ENCODE measurements at regions not wholly inside any gene's neighbourhood (a gene's known extent, or its start where the extent isn't known, plus 50 kb on each side); places are given as distances from the start of the nearest gene placed in this dataset.

DNA sequence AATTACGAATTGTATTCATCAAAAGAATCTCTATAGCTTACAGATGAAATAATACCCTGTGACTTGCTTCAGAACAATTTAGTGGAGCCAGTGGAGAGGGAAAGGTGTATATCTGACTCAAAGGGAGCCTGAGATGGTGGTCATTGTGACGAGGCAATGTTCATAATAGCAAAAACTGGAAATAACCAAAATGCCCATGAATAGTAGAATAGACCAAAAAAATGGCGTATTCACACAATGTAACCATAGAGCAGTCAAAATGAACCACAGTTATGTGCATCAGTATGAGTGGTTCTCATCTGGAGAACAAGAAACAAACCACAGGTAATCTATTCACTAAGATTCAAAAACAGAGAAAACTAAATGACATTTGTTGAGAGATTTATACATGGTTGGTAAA is 125.3 kb upstream of the CLNK start:
- dilution Hi-C loops (cut with HindIII; ENCODE audit: low sequenced_read_pairs, unreplicated experiment) = no loop called here
- Histone ChIP-seq H2AK9ac (replicated peaks; ENCODE audit: low read depth, low read length, poor library complexity) (no peak overlapping the region), H3K79me1 (ENCODE audit: low read depth in 1 of 2, low read length in 2 of 2) (no peaks in the 10 kb centered on the region), H3K4ac (ENCODE audit: low read depth, low read length) (no peak overlapping the region), H3K18ac (ENCODE audit: low read depth, low read length) (no peak overlapping the region), H3K4me2 (ENCODE audit: low read depth, low read length) (no peak overlapping the region), H3K14ac (replicated peaks; ENCODE audit: low read depth, low read length) (no peak overlapping the region), H4K20me1 (ENCODE audit: insufficient read depth, low read length) (no peaks in the 10 kb centered on the region), H3K23ac (ENCODE audit: low read depth, low read length) (no peak overlapping the region), H2BK120ac (ENCODE audit: low read depth, low read length) (no peak overlapping the region), H2BK5ac (ENCODE audit: low read depth, low read length, poor library complexity, severe bottlenecking) (no peak overlapping the region), H3K4me3 (ENCODE audit: insufficient read depth, low read depth, low read length) (no peak overlapping the region), H2AK5ac (ENCODE audit: low read depth, low read length) (no peak overlapping the region), H4K8ac (ENCODE audit: low read depth in 2 of 2, low read length in 2 of 2) (no peak overlapping the region), H2BK15ac (ENCODE audit: low read depth, low read length) (no peak overlapping the region), H3K9me1 (ENCODE audit: insufficient read depth, low read length) (no peaks in the 10 kb centered on the region), H3K36me3 (ENCODE audit: control insufficient read depth, insufficient read depth, low read length) (no peaks in the 10 kb centered on the region), H3K27ac (ENCODE audit: insufficient read depth, low read length) (no peak overlapping the region), H2AFZ (replicated peaks; ENCODE audit: low read length, poor library complexity) (no peak overlapping the region), H3K27me3 (ENCODE audit: control insufficient read depth, insufficient read depth, low read length) (no peaks in the 10 kb centered on the region), H2BK20ac (ENCODE audit: low read depth, low read length) (no peak overlapping the region), H3K4me1 (ENCODE audit: control insufficient read depth, insufficient read depth, low read length) (no peaks in the 10 kb centered on the region), H3K56ac (ENCODE audit: extremely low read depth, insufficient read depth, low read length) (no peak overlapping the region), H3K9me3 (ENCODE audit: control insufficient read depth, insufficient read depth, low read length) (no peaks in the 10 kb centered on the region), H4K91ac (ENCODE audit: insufficient read depth, low read depth, low read length) (no peak overlapping the region), H4K5ac (ENCODE audit: low read depth, low read length) (no peak overlapping the region), H3K9ac (ENCODE audit: low read depth, low read length) (no peak overlapping the region)
- CTCF ChIA-PET = no interaction called here
- in situ Hi-C loops (cut with MboI; ENCODE audit: low sequenced_read_pairs) = loop anchor here (25.0 kb wide), 2 partner anchors 98 to 223 kb away; no protein-coding TSS in a partner anchor
- POLR2A ChIA-PET (ENCODE audit: unreplicated experiment) = no interaction called here
- intact Hi-C loops (cut with micrococcal nuclease) = no loop called here
- no CpG with 5 or more reads among the region's 3 CpGs for WGBS, 2 experiments (ENCODE audit: extremely low coverage in 2 of 2, insufficient read length in 1 of 2)
- no peak for DNase-seq
- no peak for ATAC-seq (ENCODE audit: low read depth)
- no peak for TF ChIP-seq MXI1 (IDR thresholded peaks at IDR 0.05; ENCODE audit: borderline replicate concordance, low read depth, low read length)
- no peak for TF ChIP-seq MAFK (IDR thresholded peaks at IDR 0.05; ENCODE audit: low read depth, low read length)
- no peak for TF ChIP-seq NFE2L2 (IDR thresholded peaks at IDR 0.05; ENCODE audit: low read depth, low read length)
- no peak for TF ChIP-seq BHLHE40 (IDR thresholded peaks at IDR 0.05; ENCODE audit: low read depth, low read length)
- no peak for TF ChIP-seq CEBPB (IDR thresholded peaks at IDR 0.05; ENCODE audit: low read depth, low read length)
- no peak for TF ChIP-seq RCOR1 (IDR thresholded peaks at IDR 0.05; ENCODE audit: insufficient replicate concordance, low read length)
- no peak for TF ChIP-seq FOS (IDR thresholded peaks at IDR 0.05; ENCODE audit: low read depth, low read length)
- TF ChIP-seq, protein P1, sequence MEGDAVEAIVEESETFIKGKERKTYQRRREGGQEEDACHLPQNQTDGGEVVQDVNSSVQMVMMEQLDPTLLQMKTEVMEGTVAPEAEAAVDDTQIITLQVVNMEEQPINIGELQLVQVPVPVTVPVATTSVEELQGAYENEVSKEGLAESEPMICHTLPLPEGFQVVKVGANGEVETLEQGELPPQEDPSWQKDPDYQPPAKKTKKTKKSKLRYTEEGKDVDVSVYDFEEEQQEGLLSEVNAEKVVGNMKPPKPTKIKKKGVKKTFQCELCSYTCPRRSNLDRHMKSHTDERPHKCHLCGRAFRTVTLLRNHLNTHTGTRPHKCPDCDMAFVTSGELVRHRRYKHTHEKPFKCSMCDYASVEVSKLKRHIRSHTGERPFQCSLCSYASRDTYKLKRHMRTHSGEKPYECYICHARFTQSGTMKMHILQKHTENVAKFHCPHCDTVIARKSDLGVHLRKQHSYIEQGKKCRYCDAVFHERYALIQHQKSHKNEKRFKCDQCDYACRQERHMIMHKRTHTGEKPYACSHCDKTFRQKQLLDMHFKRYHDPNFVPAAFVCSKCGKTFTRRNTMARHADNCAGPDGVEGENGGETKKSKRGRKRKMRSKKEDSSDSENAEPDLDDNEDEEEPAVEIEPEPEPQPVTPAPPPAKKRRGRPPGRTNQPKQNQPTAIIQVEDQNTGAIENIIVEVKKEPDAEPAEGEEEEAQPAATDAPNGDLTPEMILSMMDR (conservative IDR thresholded peaks at IDR 0.05; ENCODE audit: low read depth, low read length) = no peak
- no peak for TF ChIP-seq MAZ (IDR thresholded peaks at IDR 0.05; ENCODE audit: borderline replicate concordance, low read depth, low read length)
- no peak for TF ChIP-seq POLR2A (IDR thresholded peaks at IDR 0.05; ENCODE audit: low read depth, low read length)
- TF ChIP-seq RFX5 (IDR thresholded peaks at IDR 0.05; ENCODE audit: low read depth, low read length) = no peak
- BruUV-seq (replicated peaks) = no TSS peak

Data from IMR-90 (cell line).